Peyer's patch (tissue), 4 donors: ENCODE measurements at regions not wholly inside any gene's neighbourhood (a gene's known extent, or its start where the extent isn't known, plus 50 kb on each side); places are given as distances from the start of the nearest gene placed in this dataset.

Source experiments
- POLR2A ChIP-seq, 2 donors: fragments of 450-650 bp; IDR thresholded peaks; one replicate each; pipeline ENCODE4 v1.5.1; 2017; ENCODE audit warnings: antibody characterized with exemption in 2 of 2, mild to moderate bottlenecking in 2 of 2, moderate library complexity in 2 of 2
- TF ChIP-seq, protein P1 (sequence below), 6 experiments: fragments of 450-650 bp in 4 of 6; fragments of 200-600 bp in 2 of 6; sonication (generic) in 1 of 6; IDR thresholded peaks; one replicate each; pipeline ENCODE4 v1.5.1; 2017 to 2019; ENCODE audit warnings: antibody characterized with exemption in 6 of 6, mild to moderate bottlenecking in 3 of 6, moderate library complexity in 1 of 6

DNA sequence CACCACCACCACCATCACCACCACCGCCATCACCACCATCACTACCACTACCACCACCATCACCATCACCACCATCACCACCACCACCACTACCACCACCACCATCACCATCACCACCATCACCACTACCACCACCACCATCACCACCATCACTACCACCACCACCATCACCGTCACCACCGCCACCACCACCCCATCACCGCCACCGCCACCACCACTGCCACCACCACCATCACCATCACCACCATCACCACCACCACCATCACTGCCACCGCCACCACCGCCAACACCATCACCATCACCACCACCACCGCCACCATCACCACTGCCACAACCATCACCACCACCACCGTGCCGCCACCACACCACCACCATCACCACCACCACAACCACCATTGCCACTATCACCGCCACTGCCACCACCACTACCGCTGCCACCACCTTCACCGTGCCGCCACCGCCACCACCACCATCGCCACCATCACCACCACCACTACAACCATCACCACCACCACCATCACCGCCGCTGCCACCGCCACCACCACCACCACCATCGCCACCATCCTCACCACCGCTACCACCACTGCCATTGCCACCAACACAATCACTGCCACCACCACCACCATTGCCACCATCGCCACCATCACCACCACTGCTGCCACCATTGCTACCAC lies 1511.3 kb upstream of the AGA start:
- TF ChIP-seq, protein P1, sequence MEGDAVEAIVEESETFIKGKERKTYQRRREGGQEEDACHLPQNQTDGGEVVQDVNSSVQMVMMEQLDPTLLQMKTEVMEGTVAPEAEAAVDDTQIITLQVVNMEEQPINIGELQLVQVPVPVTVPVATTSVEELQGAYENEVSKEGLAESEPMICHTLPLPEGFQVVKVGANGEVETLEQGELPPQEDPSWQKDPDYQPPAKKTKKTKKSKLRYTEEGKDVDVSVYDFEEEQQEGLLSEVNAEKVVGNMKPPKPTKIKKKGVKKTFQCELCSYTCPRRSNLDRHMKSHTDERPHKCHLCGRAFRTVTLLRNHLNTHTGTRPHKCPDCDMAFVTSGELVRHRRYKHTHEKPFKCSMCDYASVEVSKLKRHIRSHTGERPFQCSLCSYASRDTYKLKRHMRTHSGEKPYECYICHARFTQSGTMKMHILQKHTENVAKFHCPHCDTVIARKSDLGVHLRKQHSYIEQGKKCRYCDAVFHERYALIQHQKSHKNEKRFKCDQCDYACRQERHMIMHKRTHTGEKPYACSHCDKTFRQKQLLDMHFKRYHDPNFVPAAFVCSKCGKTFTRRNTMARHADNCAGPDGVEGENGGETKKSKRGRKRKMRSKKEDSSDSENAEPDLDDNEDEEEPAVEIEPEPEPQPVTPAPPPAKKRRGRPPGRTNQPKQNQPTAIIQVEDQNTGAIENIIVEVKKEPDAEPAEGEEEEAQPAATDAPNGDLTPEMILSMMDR (IDR thresholded peaks at IDR 0.05), result no peak
- no peak for TF ChIP-seq POLR2A (IDR thresholded peaks at IDR 0.05)
